SK-N-SH (cell line): ENCODE measurements at regions not wholly inside any gene's neighbourhood (a gene's known extent, or its start where the extent isn't known, plus 50 kb on each side); places are given as distances from the start of the nearest gene placed in this dataset.

Experiments used
- EP300 ChIP-seq, 2 experiments: IDR thresholded peaks; 2 replicates each; pipeline versions ENCODE4 v1.4.0 to v1.6.1; 2012; ENCODE audit warnings: borderline replicate concordance in 1 of 2, low read depth in 1 of 2, low read length in 1 of 2
- EZH2phosphoT487 ChIP-seq: fragments of 200-600 bp; sonication (generic); IDR thresholded peaks from 2 replicates; pipeline ENCODE4 v1.6.1; 2017; ENCODE audit warnings: low read depth, mixed run types, mild to moderate bottlenecking, antibody characterized with exemption, moderate library complexity, borderline replicate concordance
- FOSL2 ChIP-seq: IDR thresholded peaks from 2 replicates; pipeline ENCODE4 v1.4.0; 2012; ENCODE audit warnings: low read depth, mild to moderate bottlenecking, moderate library complexity, borderline replicate concordance
- JUND ChIP-seq: IDR thresholded peaks from 2 replicates; pipeline ENCODE4 v1.4.0; 2012
- MAX ChIP-seq: IDR thresholded peaks from 2 replicates; pipeline ENCODE4 v1.4.0; 2012; ENCODE audit warnings: low read depth
- POLR2AphosphoS5 ChIP-seq: IDR thresholded peaks from 2 replicates; pipeline ENCODE4 v1.6.1; 2012; ENCODE audit warnings: low read depth, low read length
- RAD21 ChIP-seq: IDR thresholded peaks from 2 replicates; pipeline ENCODE4 v1.6.1; 2012; ENCODE audit warnings: mild to moderate bottlenecking, low read length
- SMC3 ChIP-seq: IDR thresholded peaks from 2 replicates; pipeline ENCODE4 v1.6.1; 2012; ENCODE audit warnings: low read depth, low read length, improper control_type of control experiment
- USF2 ChIP-seq: fragments of 150-350 bp; IDR thresholded peaks from 2 replicates; pipeline ENCODE4 v1.6.1; 2017; ENCODE audit warnings: antibody characterized with exemption, low read length, low read depth, borderline replicate concordance
- TF ChIP-seq, protein P1 (sequence below): fragments of 200-600 bp; sonication (generic); IDR thresholded peaks from 2 replicates; pipeline ENCODE4 v1.6.1; 2017; ENCODE audit warnings: antibody characterized with exemption, mild to moderate bottlenecking, moderate library complexity

GRCh38 chr7:25710959-25711358 lies 441.0 kb upstream of the NFE2L3 start:
- TF ChIP-seq FOSL2 = no peak
- no peak for TF ChIP-seq SMC3
- TF ChIP-seq, protein P1, sequence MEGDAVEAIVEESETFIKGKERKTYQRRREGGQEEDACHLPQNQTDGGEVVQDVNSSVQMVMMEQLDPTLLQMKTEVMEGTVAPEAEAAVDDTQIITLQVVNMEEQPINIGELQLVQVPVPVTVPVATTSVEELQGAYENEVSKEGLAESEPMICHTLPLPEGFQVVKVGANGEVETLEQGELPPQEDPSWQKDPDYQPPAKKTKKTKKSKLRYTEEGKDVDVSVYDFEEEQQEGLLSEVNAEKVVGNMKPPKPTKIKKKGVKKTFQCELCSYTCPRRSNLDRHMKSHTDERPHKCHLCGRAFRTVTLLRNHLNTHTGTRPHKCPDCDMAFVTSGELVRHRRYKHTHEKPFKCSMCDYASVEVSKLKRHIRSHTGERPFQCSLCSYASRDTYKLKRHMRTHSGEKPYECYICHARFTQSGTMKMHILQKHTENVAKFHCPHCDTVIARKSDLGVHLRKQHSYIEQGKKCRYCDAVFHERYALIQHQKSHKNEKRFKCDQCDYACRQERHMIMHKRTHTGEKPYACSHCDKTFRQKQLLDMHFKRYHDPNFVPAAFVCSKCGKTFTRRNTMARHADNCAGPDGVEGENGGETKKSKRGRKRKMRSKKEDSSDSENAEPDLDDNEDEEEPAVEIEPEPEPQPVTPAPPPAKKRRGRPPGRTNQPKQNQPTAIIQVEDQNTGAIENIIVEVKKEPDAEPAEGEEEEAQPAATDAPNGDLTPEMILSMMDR = no peak
- no peak for TF ChIP-seq JUND
- TF ChIP-seq POLR2AphosphoS5 = no peak
- TF ChIP-seq MAX = no peak
- no peak for TF ChIP-seq USF2
- no peak for TF ChIP-seq EZH2phosphoT487
- TF ChIP-seq RAD21 = no peak
- no peak for TF ChIP-seq EP300 (IDR thresholded peaks at IDR 0.05; ENCODE audit: borderline replicate concordance in 1 of 2, low read depth in 1 of 2, low read length in 1 of 2)
